DND-41 (cell line): ENCODE measurements at regions not wholly inside any gene's neighbourhood (a gene's known extent, or its start where the extent isn't known, plus 50 kb on each side); places are given as distances from the start of the nearest gene placed in this dataset.

Experiments used
- CTCF ChIP-seq: IDR thresholded peaks from 2 replicates; pipeline ENCODE4 v1.5.1; 2012; ENCODE audit warnings: borderline replicate concordance, low read length, moderate library complexity, mild to moderate bottlenecking; ENCODE audit not compliant: poor library complexity, severe bottlenecking; ENCODE audit errors: extremely low read depth
- EZH2 ChIP-seq: IDR thresholded peaks from 3 replicates; pipeline ENCODE4 v1.6.1; 2012; ENCODE audit warnings: borderline replicate concordance, low read depth, mild to moderate bottlenecking, moderate library complexity, low read length, inconsistent platforms; ENCODE audit not compliant: severe bottlenecking

GRCh38 chr1:112188611-112189010 is 199.1 kb upstream of the KCND3 start:
- TF ChIP-seq CTCF (no peak), EZH2 (no peak)
